OCI-LY3 (cell line): ENCODE measurements at regions not wholly inside any gene's neighbourhood (a gene's known extent, or its start where the extent isn't known, plus 50 kb on each side); places are given as distances from the start of the nearest gene placed in this dataset.

Experiments
- H2AFZ ChIP-seq: fragments of 200-600, 300-600 bp; shearing (Covaris generic); 2 replicates; pipeline ENCODE4 v1.6.0; 2014; ENCODE audit warnings: antibody characterized with exemption, low read depth, low read length
- H3K27ac ChIP-seq: fragments of 200-600, 300-600 bp; sonication (generic); 2 replicates; pipeline ENCODE4 v1.5.1; 2014; ENCODE audit warnings: mild to moderate bottlenecking, low read length, moderate library complexity, mixed read lengths
- H3K27me3 ChIP-seq: fragments of 200-600, 300-600 bp; sonication (generic); 2 replicates; pipeline ENCODE4 v1.6.1; 2014; ENCODE audit warnings: low read depth, low read length, mixed read lengths
- H3K36me3 ChIP-seq: fragments of 200-600, 300-600 bp; sonication (generic); replicated peaks from 2 replicates; pipeline ENCODE3; 2014; ENCODE audit warnings: low read depth, low read length, mixed read lengths
- H3K4me1 ChIP-seq: fragments of 300-600, 200-600 bp; sonication (generic); 2 replicates; pipeline ENCODE4 v1.6.1; 2014; ENCODE audit warnings: low read length, mixed read lengths
- H3K4me2 ChIP-seq: fragments of 200-600, 300-600 bp; sonication (generic); 2 replicates; pipeline ENCODE4 v1.6.1; 2014; ENCODE audit warnings: low read length, mixed read lengths
- H3K4me3 ChIP-seq: fragments of 300-600, 200-600 bp; sonication (generic); 2 replicates; pipeline ENCODE4 v1.5.1; 2014; ENCODE audit warnings: antibody characterized with exemption, mild to moderate bottlenecking, low read length, moderate library complexity
- H3K79me2 ChIP-seq: fragments of 300-600, 200-600 bp; shearing (Covaris generic); 2 replicates; pipeline ENCODE4 v1.6.1; 2014; ENCODE audit warnings: mild to moderate bottlenecking, low read length, mixed read lengths
- H3K9ac ChIP-seq: fragments of 300-600, 200-600 bp; shearing (Covaris generic); 2 replicates; pipeline ENCODE4 v1.6.0; 2014; ENCODE audit warnings: mild to moderate bottlenecking, low read length, moderate library complexity
- H3K9me3 ChIP-seq: fragments of 200-600, 300-600 bp; shearing (Covaris generic); 2 replicates; pipeline ENCODE4 v1.6.1; 2014; ENCODE audit warnings: low read length, mixed read lengths; ENCODE audit not compliant: insufficient read depth
- H4K20me1 ChIP-seq: fragments of 200-600, 300-600 bp; sonication (generic); 2 replicates; pipeline ENCODE4 v1.6.1; 2016; ENCODE audit warnings: low read length, mixed read lengths; ENCODE audit not compliant: insufficient read depth
- EZH2phosphoT487 ChIP-seq: fragments of 200-600 bp; shearing (Covaris generic); IDR thresholded peaks from 2 replicates; pipeline ENCODE4 v1.6.1; 2018; ENCODE audit warnings: antibody characterized with exemption, mixed run types, low read depth
- TF ChIP-seq, protein P1 (sequence below): fragments of 200-600, 300-600 bp; sonication (generic); IDR thresholded peaks from 2 replicates; pipeline ENCODE4 v1.5.1; 2014; ENCODE audit warnings: antibody characterized with exemption, low read length, low read depth

GRCh38 chr6:14573703-14574290 is 456.2 kb downstream of the CD83 start:
- Histone ChIP-seq H3K36me3 (no peaks in the 10 kb centered on the region), H3K9me3 (no peaks in the 10 kb centered on the region), H3K9ac (no peak overlapping the region), H3K4me1 (no peaks in the 10 kb centered on the region), H3K27me3 (peaks cover 5% of the 10 kb centered on the region; the same call in 1 of the 2 replicates), H3K4me3 (no peak overlapping the region), H3K4me2 (no peak overlapping the region), H3K79me2 (no peaks in the 10 kb centered on the region), H2AFZ (no peak overlapping the region), H3K27ac (no peak overlapping the region), H4K20me1 (no peaks in the 10 kb centered on the region)
- no peak for TF ChIP-seq EZH2phosphoT487
- TF ChIP-seq, protein P1, sequence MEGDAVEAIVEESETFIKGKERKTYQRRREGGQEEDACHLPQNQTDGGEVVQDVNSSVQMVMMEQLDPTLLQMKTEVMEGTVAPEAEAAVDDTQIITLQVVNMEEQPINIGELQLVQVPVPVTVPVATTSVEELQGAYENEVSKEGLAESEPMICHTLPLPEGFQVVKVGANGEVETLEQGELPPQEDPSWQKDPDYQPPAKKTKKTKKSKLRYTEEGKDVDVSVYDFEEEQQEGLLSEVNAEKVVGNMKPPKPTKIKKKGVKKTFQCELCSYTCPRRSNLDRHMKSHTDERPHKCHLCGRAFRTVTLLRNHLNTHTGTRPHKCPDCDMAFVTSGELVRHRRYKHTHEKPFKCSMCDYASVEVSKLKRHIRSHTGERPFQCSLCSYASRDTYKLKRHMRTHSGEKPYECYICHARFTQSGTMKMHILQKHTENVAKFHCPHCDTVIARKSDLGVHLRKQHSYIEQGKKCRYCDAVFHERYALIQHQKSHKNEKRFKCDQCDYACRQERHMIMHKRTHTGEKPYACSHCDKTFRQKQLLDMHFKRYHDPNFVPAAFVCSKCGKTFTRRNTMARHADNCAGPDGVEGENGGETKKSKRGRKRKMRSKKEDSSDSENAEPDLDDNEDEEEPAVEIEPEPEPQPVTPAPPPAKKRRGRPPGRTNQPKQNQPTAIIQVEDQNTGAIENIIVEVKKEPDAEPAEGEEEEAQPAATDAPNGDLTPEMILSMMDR: no peak

DNA sequence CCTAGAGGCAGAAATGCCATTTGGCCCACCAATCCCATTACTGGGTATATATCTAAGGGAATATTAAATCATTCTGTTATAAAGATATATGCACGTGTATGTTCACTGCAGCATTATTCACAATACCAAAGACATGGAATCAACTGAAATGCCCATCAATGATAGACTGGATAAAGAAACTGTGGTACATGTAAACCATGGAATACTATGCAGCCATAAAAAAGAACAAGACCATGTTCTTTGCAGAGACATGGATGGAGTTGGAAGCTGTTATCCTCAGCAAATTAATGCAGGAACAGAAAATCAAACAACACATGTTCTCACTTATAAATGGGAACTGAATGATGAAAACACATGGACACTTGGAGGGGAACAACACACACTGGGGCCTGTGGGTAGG is 458.4 kb downstream of the CD83 start:
- Histone ChIP-seq H2AFZ (no peak overlapping the region), H3K27me3 (no peaks in the 10 kb centered on the region), H3K4me1 (no peaks in the 10 kb centered on the region), H3K9me3 (no peaks in the 10 kb centered on the region), H3K79me2 (no peaks in the 10 kb centered on the region), H3K4me3 (no peak overlapping the region), H3K27ac (no peak overlapping the region), H4K20me1 (no peaks in the 10 kb centered on the region), H3K9ac (no peak overlapping the region), H3K36me3 (no peaks in the 10 kb centered on the region), H3K4me2 (no peak overlapping the region)
- TF ChIP-seq, protein P1: no peak
- no peak for TF ChIP-seq EZH2phosphoT487

- no peaks in the 10 kb centered on the region for H3K9me3 ChIP-seq
- H4K20me1 ChIP-seq: no peaks in the 10 kb centered on the region
- no peak overlapping the region for H3K9ac ChIP-seq
- no peak overlapping the region for H3K27ac ChIP-seq
- H3K27me3 ChIP-seq: no peaks in the 10 kb centered on the region
- H3K4me2 ChIP-seq: no peak overlapping the region
- H3K36me3 ChIP-seq: no peaks in the 10 kb centered on the region
- no peak overlapping the region for H2AFZ ChIP-seq
- no peaks in the 10 kb centered on the region for H3K79me2 ChIP-seq
- TF ChIP-seq, protein P1: no peak
- no peak for TF ChIP-seq EZH2phosphoT487
- no peaks in the 10 kb centered on the region for H3K4me1 ChIP-seq
- H3K4me3 ChIP-seq: no peak overlapping the region
Observed at GRCh38 chr6:14578994-14579393, 461.4 kb downstream of the CD83 start.

GRCh38 chr6:14582749-14583148 is 465.2 kb downstream of the CD83 start:
- H3K27ac ChIP-seq: no peak overlapping the region
- no peak overlapping the region for H3K9ac ChIP-seq
- H3K4me3 ChIP-seq: no peak overlapping the region
- TF ChIP-seq EZH2phosphoT487: no peak
- TF ChIP-seq, protein P1: no peak
- H3K4me1 ChIP-seq: no peaks in the 10 kb centered on the region
- H3K4me2 ChIP-seq: no peak overlapping the region
- H3K36me3 ChIP-seq: no peaks in the 10 kb centered on the region
- H3K27me3 ChIP-seq: no peaks in the 10 kb centered on the region
- H2AFZ ChIP-seq: no peak overlapping the region
- H4K20me1 ChIP-seq: no peaks in the 10 kb centered on the region
- H3K9me3 ChIP-seq: no peaks in the 10 kb centered on the region
- H3K79me2 ChIP-seq: no peaks in the 10 kb centered on the region
